Ishikawa (cell line): ENCODE measurements at regions not wholly inside any gene's neighbourhood (a gene's known extent, or its start where the extent isn't known, plus 50 kb on each side); places are given as distances from the start of the nearest gene placed in this dataset.

Source experiments
- CEBPB ChIP-seq: IDR thresholded peaks from 2 replicates; pipeline ENCODE4 v1.6.1; 2012
- CREB1 ChIP-seq: IDR thresholded peaks from 2 replicates; pipeline ENCODE4 v1.6.1; 2012; ENCODE audit warnings: low read depth
- EGR1 ChIP-seq: IDR thresholded peaks from 2 replicates; pipeline ENCODE4 v1.6.1; 2012
- EP300 ChIP-seq: IDR thresholded peaks from 2 replicates; pipeline ENCODE4 v1.6.1; 2012; ENCODE audit warnings: borderline replicate concordance
- FOXM1 ChIP-seq: IDR thresholded peaks from 2 replicates; pipeline ENCODE4 v1.6.1; 2012; ENCODE audit warnings: low read depth, borderline replicate concordance
- MAX ChIP-seq: IDR thresholded peaks from 2 replicates; pipeline ENCODE4 v1.6.1; 2012
- NFIC ChIP-seq: IDR thresholded peaks from 2 replicates; pipeline ENCODE4 v1.6.1; 2012
- RAD21 ChIP-seq: IDR thresholded peaks from 2 replicates; pipeline ENCODE4 v1.6.1; 2012; ENCODE audit warnings: low read depth
- REST ChIP-seq: IDR thresholded peaks from 2 replicates; pipeline ENCODE4 v1.6.1; 2012; ENCODE audit warnings: low read depth, mild to moderate bottlenecking
- TAF1 ChIP-seq: IDR thresholded peaks from 2 replicates; pipeline ENCODE4 v1.6.1; 2012; ENCODE audit warnings: low read depth, mild to moderate bottlenecking
- TCF12 ChIP-seq: IDR thresholded peaks from 2 replicates; pipeline ENCODE4 v1.6.1; 2012; ENCODE audit warnings: low read depth
- TEAD4 ChIP-seq: IDR thresholded peaks from 2 replicates; pipeline ENCODE4 v1.6.1; 2012
- USF1 ChIP-seq: IDR thresholded peaks from 2 replicates; pipeline ENCODE4 v1.6.1; 2012
- YY1 ChIP-seq: IDR thresholded peaks from 2 replicates; pipeline ENCODE4 v1.6.1; 2012; ENCODE audit warnings: low read depth
- ZBTB7A ChIP-seq: IDR thresholded peaks from 2 replicates; pipeline ENCODE4 v1.6.1; 2012; ENCODE audit warnings: low read depth

GRCh38 chr5:165076686-165077085, 1571.3 kb downstream of the MAT2B start:
- TF ChIP-seq YY1 (no peak), EP300 (no peak), TAF1 (no peak), RAD21 (no peak), CEBPB (no peak), USF1 (no peak), NFIC (no peak), ZBTB7A (no peak), EGR1 (no peak), TCF12 (no peak), CREB1 (no peak), MAX (no peak), TEAD4 (no peak)

GRCh38 chr5:165079389-165079788, 1574.0 kb downstream of the MAT2B start:
- no peak for TF ChIP-seq RAD21
- TF ChIP-seq CREB1, result no peak
- TF ChIP-seq FOXM1, result no peak
- TF ChIP-seq EP300, result no peak
- no peak for TF ChIP-seq ZBTB7A
- TF ChIP-seq NFIC, result no peak
- TF ChIP-seq TEAD4, result no peak
- no peak for TF ChIP-seq TCF12
- no peak for TF ChIP-seq USF1

GRCh38 chr5:165083394-165083793, 1578.0 kb downstream of the MAT2B start:
- TF ChIP-seq TCF12 (no peak), REST (no peak), FOXM1 (no peak)

GRCh38 chr5:165086465-165086864, 1581.0 kb downstream of the MAT2B start:
- TF ChIP-seq MAX (no peak), EP300 (no peak), CREB1 (no peak), RAD21 (no peak), REST (no peak), TAF1 (no peak)

GRCh38 chr5:165094782-165095181, 1589.4 kb downstream of the MAT2B start:
- TF ChIP-seq NFIC (no peak), ZBTB7A (no peak), EGR1 (no peak), YY1 (no peak), TEAD4 (no peak), RAD21 (no peak), FOXM1 (no peak), EP300 (no peak), CREB1 (no peak), TAF1 (no peak), USF1 (no peak), TCF12 (no peak), CEBPB (no peak), REST (no peak), MAX (no peak)
